ENCODE measurements at regions not wholly inside any gene's neighbourhood (a gene's known extent, or its start where the extent isn't known, plus 50 kb on each side); places are given as distances from the start of the nearest gene placed in this dataset.

GRCh38 chrX:97846718-97847237 is 963.1 kb downstream of the RPA4 start:
- no peak overlapping the region for H3K4me3 ChIP-seq (ENCODE audit: low read depth, low read length)
- no peak for TF ChIP-seq CTCF (IDR thresholded peaks at IDR 0.05; ENCODE audit: low read depth, low read length, missing control alignments)
- no peak for DNase-seq (ENCODE audit: low read depth)

- no peak for TF ChIP-seq CTCF (IDR thresholded peaks at IDR 0.05; ENCODE audit: low read depth, low read length, missing control alignments)
- no peak overlapping the region for H3K4me3 ChIP-seq (ENCODE audit: low read depth, low read length)
- DNase-seq (ENCODE audit: low read depth): no peak
Observed at GRCh38 chrX:97847885-97848679, 964.4 kb downstream of the RPA4 start.

GRCh38 chrX:97849951-97850350 is 966.2 kb downstream of the RPA4 start:
- no peak for TF ChIP-seq CTCF (IDR thresholded peaks at IDR 0.05; ENCODE audit: low read depth, low read length, missing control alignments)
- DNase-seq (ENCODE audit: low read depth): no peak
- no peak overlapping the region for H3K4me3 ChIP-seq (ENCODE audit: low read depth, low read length)

- no peak for TF ChIP-seq CTCF (IDR thresholded peaks at IDR 0.05; ENCODE audit: low read depth, low read length, missing control alignments)
- no peak for DNase-seq (ENCODE audit: low read depth)
- H3K4me3 ChIP-seq (ENCODE audit: low read depth, low read length): no peak overlapping the region
Observed at GRCh38 chrX:97850911-97851310, 967.2 kb downstream of the RPA4 start.

GRCh38 chrX:97854086-97854485 is 970.4 kb downstream of the RPA4 start:
- no peak for DNase-seq (ENCODE audit: low read depth)
- TF ChIP-seq CTCF (IDR thresholded peaks at IDR 0.05; ENCODE audit: low read depth, low read length, missing control alignments): no peak
- no peak overlapping the region for H3K4me3 ChIP-seq (ENCODE audit: low read depth, low read length)

GRCh38 chrX:97858592-97858991 is 974.9 kb downstream of the RPA4 start:
- H3K4me3 ChIP-seq (ENCODE audit: low read depth, low read length): no peak overlapping the region
- DNase-seq (ENCODE audit: low read depth): no peak
- TF ChIP-seq CTCF (IDR thresholded peaks at IDR 0.05; ENCODE audit: low read depth, low read length, missing control alignments): no peak

- H3K4me3 ChIP-seq (ENCODE audit: low read depth, low read length): no peak overlapping the region
- TF ChIP-seq CTCF (IDR thresholded peaks at IDR 0.05; ENCODE audit: low read depth, low read length, missing control alignments): no peak
Observed at GRCh38 chrX:97860226-97860625, 976.5 kb downstream of the RPA4 start.

More at GRCh38 chrX:97860226-97860625, 976.5 kb downstream of the RPA4 start:
- no peak for DNase-seq (ENCODE audit: low read depth)
